ENCODE measurements at regions not wholly inside any gene's neighbourhood (a gene's known extent, or its start where the extent isn't known, plus 50 kb on each side); places are given as distances from the start of the nearest gene placed in this dataset.

- no peak for ATAC-seq
- no peaks in the 10 kb centered on the region for H3K4me1 Mint-ChIP-seq
These were observed 345.5 kb upstream of the TRPC7 start for GRCh38 chr5:136710834-136711233.

GRCh38 chr5:136703706-136704105 lies 338.4 kb upstream of the TRPC7 start:
- Mint-ChIP-seq H3K9me3 (peaks cover 3 to 12% of the 10 kb centered on the region in 2 donors), H3K27ac (no peak overlapping the region), H3K4me3 (no peak overlapping the region), H3K27me3 (ENCODE audit: low read depth in 2 of 2) (no peaks in the 10 kb centered on the region), H3K36me3 (no peaks in the 10 kb centered on the region), H3K4me1 (no peaks in the 10 kb centered on the region)
- Histone ChIP-seq H3K27ac (ENCODE audit: low read length) (no peak overlapping the region), H3K4me3 (ENCODE audit: low read length) (no peak overlapping the region), H3K9me3 (ENCODE audit: control insufficient read depth, insufficient read depth, low read length) (no peaks in the 10 kb centered on the region), H3K4me1 (ENCODE audit: control insufficient read depth, insufficient read depth, low read length) (no peaks in the 10 kb centered on the region), H3K27me3 (ENCODE audit: control insufficient read depth, insufficient read depth, low read length) (no peaks in the 10 kb centered on the region), H3K36me3 (ENCODE audit: control insufficient read depth, insufficient read depth, low read length) (no peaks in the 10 kb centered on the region)
- 100% methylated on average over 1 of the region's 1 CpG for WGBS (ENCODE audit: insufficient coverage)
- no peak for DNase-seq
- no peak for ATAC-seq
- intact Hi-C loops (cut with micrococcal nuclease), result no loop called here
- TF ChIP-seq, protein P1, sequence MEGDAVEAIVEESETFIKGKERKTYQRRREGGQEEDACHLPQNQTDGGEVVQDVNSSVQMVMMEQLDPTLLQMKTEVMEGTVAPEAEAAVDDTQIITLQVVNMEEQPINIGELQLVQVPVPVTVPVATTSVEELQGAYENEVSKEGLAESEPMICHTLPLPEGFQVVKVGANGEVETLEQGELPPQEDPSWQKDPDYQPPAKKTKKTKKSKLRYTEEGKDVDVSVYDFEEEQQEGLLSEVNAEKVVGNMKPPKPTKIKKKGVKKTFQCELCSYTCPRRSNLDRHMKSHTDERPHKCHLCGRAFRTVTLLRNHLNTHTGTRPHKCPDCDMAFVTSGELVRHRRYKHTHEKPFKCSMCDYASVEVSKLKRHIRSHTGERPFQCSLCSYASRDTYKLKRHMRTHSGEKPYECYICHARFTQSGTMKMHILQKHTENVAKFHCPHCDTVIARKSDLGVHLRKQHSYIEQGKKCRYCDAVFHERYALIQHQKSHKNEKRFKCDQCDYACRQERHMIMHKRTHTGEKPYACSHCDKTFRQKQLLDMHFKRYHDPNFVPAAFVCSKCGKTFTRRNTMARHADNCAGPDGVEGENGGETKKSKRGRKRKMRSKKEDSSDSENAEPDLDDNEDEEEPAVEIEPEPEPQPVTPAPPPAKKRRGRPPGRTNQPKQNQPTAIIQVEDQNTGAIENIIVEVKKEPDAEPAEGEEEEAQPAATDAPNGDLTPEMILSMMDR (IDR thresholded peaks at IDR 0.05), result no peak

More at GRCh38 chr5:136710834-136711233, 345.5 kb upstream of the TRPC7 start:
- H3K4me3 Mint-ChIP-seq, result no peak overlapping the region
- Histone ChIP-seq H3K4me1 (ENCODE audit: control insufficient read depth, insufficient read depth, low read length) (no peaks in the 10 kb centered on the region), H3K36me3 (ENCODE audit: control insufficient read depth, insufficient read depth, low read length) (no peaks in the 10 kb centered on the region), H3K27ac (ENCODE audit: low read length) (no peak overlapping the region), H3K27me3 (ENCODE audit: control insufficient read depth, insufficient read depth, low read length) (no peaks in the 10 kb centered on the region), H3K9me3 (ENCODE audit: control insufficient read depth, insufficient read depth, low read length) (no peaks in the 10 kb centered on the region), H3K4me3 (ENCODE audit: low read length) (no peak overlapping the region)
- H3K27ac Mint-ChIP-seq, result no peak overlapping the region
- WGBS (ENCODE audit: insufficient coverage), result 92% methylated on average over 3 of the region's 3 CpGs
- intact Hi-C loops (cut with micrococcal nuclease), result no loop called here
- no peak for DNase-seq
- no peaks in the 10 kb centered on the region for H3K36me3 Mint-ChIP-seq
- peaks cover 5 to 12% of the 10 kb centered on the region in 2 donors for H3K9me3 Mint-ChIP-seq
- TF ChIP-seq, protein P1 (IDR thresholded peaks at IDR 0.05), result no peak
- H3K27me3 Mint-ChIP-seq (ENCODE audit: low read depth in 2 of 2), result no peaks in the 10 kb centered on the region

DNA sequence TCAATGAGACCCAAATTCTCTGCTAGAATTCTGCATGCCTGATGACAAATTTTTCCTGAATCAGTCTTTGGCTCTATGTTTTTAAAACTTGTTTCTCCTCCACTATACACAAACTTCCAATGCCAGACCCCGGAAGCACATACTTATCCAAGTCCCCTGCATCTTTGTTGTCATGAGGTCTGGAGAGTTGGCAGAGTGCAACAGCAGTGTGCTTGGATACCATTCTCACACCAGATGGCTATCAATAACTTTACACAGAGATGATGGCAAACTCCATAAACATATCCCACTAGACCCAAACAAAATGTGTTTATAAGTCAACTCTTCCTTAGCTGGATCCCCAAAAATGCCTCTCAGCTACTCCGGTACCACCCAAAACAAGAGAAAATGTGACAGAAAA lies 337.7 kb upstream of the TRPC7 start:
- Mint-ChIP-seq H3K36me3 (no peaks in the 10 kb centered on the region), H3K27ac (no peak overlapping the region), H3K27me3 (ENCODE audit: low read depth in 2 of 2) (no peaks in the 10 kb centered on the region), H3K4me1 (no peaks in the 10 kb centered on the region), H3K4me3 (no peak overlapping the region), H3K9me3 (peaks cover 3 to 12% of the 10 kb centered on the region in 2 donors)
- Histone ChIP-seq H3K27ac (ENCODE audit: low read length) (no peak overlapping the region), H3K4me1 (ENCODE audit: control insufficient read depth, insufficient read depth, low read length) (no peaks in the 10 kb centered on the region), H3K36me3 (ENCODE audit: control insufficient read depth, insufficient read depth, low read length) (no peaks in the 10 kb centered on the region), H3K9me3 (ENCODE audit: control insufficient read depth, insufficient read depth, low read length) (no peaks in the 10 kb centered on the region), H3K4me3 (ENCODE audit: low read length) (no peak overlapping the region), H3K27me3 (ENCODE audit: control insufficient read depth, insufficient read depth, low read length) (no peaks in the 10 kb centered on the region)
- ATAC-seq (no peak), DNase-seq (no peak)
- intact Hi-C loops (cut with micrococcal nuclease), result no loop called here
- TF ChIP-seq, protein P1 (IDR thresholded peaks at IDR 0.05), result no peak
- 100% methylated on average over 2 of the region's 2 CpGs for WGBS (ENCODE audit: insufficient coverage)

GRCh38 chr5:136701191-136701590 lies 335.8 kb upstream of the TRPC7 start:
- Mint-ChIP-seq H3K27ac (no peak overlapping the region), H3K4me1 (no peaks in the 10 kb centered on the region), H3K27me3 (ENCODE audit: low read depth in 2 of 2) (no peaks in the 10 kb centered on the region), H3K4me3 (no peak overlapping the region), H3K9me3 (peaks cover 7 to 8% of the 10 kb centered on the region in 2 donors), H3K36me3 (no peaks in the 10 kb centered on the region)
- no peaks in the 10 kb centered on the region for H3K4me1 ChIP-seq (ENCODE audit: control insufficient read depth, insufficient read depth, low read length)
- intact Hi-C loops (cut with micrococcal nuclease), result no loop called here
- TF ChIP-seq, protein P1 (IDR thresholded peaks at IDR 0.05), result no peak
- H3K4me3 ChIP-seq (ENCODE audit: low read length), result no peak overlapping the region
- 100% methylated on average over 1 of the region's 1 CpG for WGBS (ENCODE audit: insufficient coverage)
- no peak for ATAC-seq
- H3K27ac ChIP-seq (ENCODE audit: low read length), result no peak overlapping the region
- H3K27me3 ChIP-seq (ENCODE audit: control insufficient read depth, insufficient read depth, low read length), result no peaks in the 10 kb centered on the region
- no peak for DNase-seq
- no peaks in the 10 kb centered on the region for H3K9me3 ChIP-seq (ENCODE audit: control insufficient read depth, insufficient read depth, low read length)
- H3K36me3 ChIP-seq (ENCODE audit: control insufficient read depth, insufficient read depth, low read length), result no peaks in the 10 kb centered on the region

Data from natural killer cell (primary cell).